Stomach (tissue), 8 donors: ENCODE measurements at regions not wholly inside any gene's neighbourhood (a gene's known extent, or its start where the extent isn't known, plus 50 kb on each side); places are given as distances from the start of the nearest gene placed in this dataset.

ENCODE experiments used
- DNase-seq, 2 donors: peaks; one replicate each; pipeline versions ENCODE4 v3.0.0 to v3.0.0-alpha.2; 2013 to 2019
- H3K27ac ChIP-seq, 5 donors: fragments of 200-600 bp in 4 of 5; sonication (generic) in 4 of 5; one replicate each; pipeline ENCODE4 v1.5.1; 2013 to 2019; ENCODE audit warnings: mild to moderate bottlenecking in 1 of 5, moderate library complexity in 1 of 5
- H3K27me3 ChIP-seq, 3 donors: fragments of 200-600 bp; sonication (generic); one replicate each; pipeline ENCODE4 v1.5.1; 2017 to 2019; ENCODE audit warnings: mixed run types in 1 of 3
- H3K36me3 ChIP-seq, 4 donors: fragments of 200-600 bp; sonication (generic); 1 replicate in 3 of 4; 2 replicates in 1 of 4; pipeline ENCODE4 v1.5.1; 2016 to 2019
- H3K4me1 ChIP-seq, 4 donors: fragments of 200-600 bp; sonication (generic); one replicate each; pipeline ENCODE4 v1.5.1; 2016 to 2019
- H3K4me3 ChIP-seq, 4 donors: fragments of 200-600 bp; sonication (generic) in 3 of 4; one replicate each; pipeline ENCODE4 v1.5.1; 2016 to 2019; ENCODE audit warnings: mild to moderate bottlenecking in 1 of 4
- H3K9me3 ChIP-seq, 4 donors: fragments of 200-600 bp; sonication (generic); one replicate each; pipeline ENCODE4 v1.5.1; 2016 to 2019
- CTCF ChIP-seq, 7 experiments: fragments of 450-650 bp in 4 of 7; fragments of 200-600 bp in 3 of 7; sonication (generic) in 3 of 7; IDR thresholded peaks; one replicate each; pipeline ENCODE4 v1.5.1; 2016 to 2019; ENCODE audit warnings: antibody characterized with exemption in 7 of 7, control low read depth in 2 of 7, mild to moderate bottlenecking in 1 of 7
- EP300 ChIP-seq: sonication (generic); formaldehyde crosslinking; IDR thresholded peaks from one replicate; pipeline ENCODE4 v1.6.1; 2017; ENCODE audit warnings: antibody characterized with exemption
- POLR2A ChIP-seq, 4 donors: fragments of 450-650 bp; IDR thresholded peaks; one replicate each; pipeline ENCODE4 v1.6.1; 2016; ENCODE audit warnings: antibody characterized with exemption in 4 of 4, control low read depth in 2 of 4, mild to moderate bottlenecking in 1 of 4, moderate library complexity in 1 of 4
- POLR2AphosphoS5 ChIP-seq, 3 donors: sonication (generic); formaldehyde crosslinking; IDR thresholded peaks; one replicate each; pipeline ENCODE4 v1.6.1; 2016; ENCODE audit warnings: antibody characterized with exemption in 3 of 3
- WGBS, 5 donors: extraction: QIAGEN DNeasy Blood & Tissue Kit in 3 of 5; methylation state at CpG; one replicate each; pipeline versions ENCODE4 v1.1.5 to v1.1.7; 2013 to 2018; 5-methylcytosine and 5-hydroxymethylcytosine counted together
- intact Hi-C: fragments of 100-400 bp; cut with DNase I; formaldehyde crosslinking; loops from one replicate; pipeline ENCODE4 v1.15.1; 2023; ENCODE audit warnings: low total_unique reads
- donor health status: healthy with polysubstance abuse.
- donor health status: Bipolar disorder and iron deficiency.
- donor health status: healthy.

- no peaks in the 10 kb centered on the region for H3K27me3 ChIP-seq
- H3K36me3 ChIP-seq, result no peaks in the 10 kb centered on the region
- TF ChIP-seq CTCF (IDR thresholded peaks at IDR 0.05) (no peak), POLR2AphosphoS5 (IDR thresholded peaks at IDR 0.05) (no peak), POLR2A (IDR thresholded peaks at IDR 0.05) (no peak), EP300 (no peak)
- H3K4me3 ChIP-seq, result no peak overlapping the region
- DNase-seq, result no peak
- no peaks in the 10 kb centered on the region for H3K4me1 ChIP-seq
- no peak overlapping the region for H3K27ac ChIP-seq
- H3K9me3 ChIP-seq, result no peaks in the 10 kb centered on the region
- WGBS, 5 donors, result 93 to 97% (median 95%) methylated on average over 7 of the region's 7 CpGs
- intact Hi-C loops, result no loop called here
These were observed 2084.5 kb upstream of the C9orf72 start for GRCh38 chr9:29657821-29658220.

DNA sequence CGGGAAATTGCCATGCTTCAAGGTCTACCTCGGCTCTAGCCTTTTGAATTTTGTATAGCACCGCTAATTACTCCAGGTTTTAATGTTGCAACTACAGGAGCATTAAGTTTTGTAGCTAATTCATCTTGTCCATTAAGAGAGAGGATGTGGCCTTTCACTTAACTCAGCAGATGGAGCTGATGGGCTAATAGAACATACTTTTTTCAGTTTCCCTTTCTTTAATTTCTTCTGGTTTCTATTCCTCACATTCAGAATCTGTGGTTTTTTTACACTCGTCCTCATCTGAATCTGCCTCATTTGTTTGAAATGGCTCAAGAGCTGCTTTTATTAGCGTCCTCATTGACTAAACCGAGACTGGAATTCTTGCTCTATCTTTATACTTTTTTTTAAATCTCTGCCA is 2085.7 kb upstream of the C9orf72 start:
- intact Hi-C loops, result no loop called here
- 87 to 94% (median 91%) methylated on average over 6 of the region's 6 CpGs for WGBS, 5 donors
- TF ChIP-seq CTCF (IDR thresholded peaks at IDR 0.05) (no peak), POLR2AphosphoS5 (IDR thresholded peaks at IDR 0.05) (no peak), POLR2A (IDR thresholded peaks at IDR 0.05) (no peak), EP300 (no peak)

GRCh38 chr9:29659736-29660135 is 2086.5 kb upstream of the C9orf72 start:
- TF ChIP-seq CTCF (IDR thresholded peaks at IDR 0.05) (no peak), EP300 (no peak), POLR2AphosphoS5 (IDR thresholded peaks at IDR 0.05) (no peak), POLR2A (IDR thresholded peaks at IDR 0.05) (no peak)
- 72 to 85% (median 78%) methylated on average over 4 of the region's 4 CpGs for WGBS, 5 donors
- intact Hi-C loops, result loop anchor here (10.0 kb wide), 1 partner anchor 65 kb away; no protein-coding TSS in a partner anchor

More for the DNA sequence above, 2085.7 kb upstream of the C9orf72 start:
- Histone ChIP-seq H3K27ac (no peak overlapping the region), H3K4me3 (no peak overlapping the region), H3K27me3 (no peaks in the 10 kb centered on the region), H3K9me3 (no peaks in the 10 kb centered on the region), H3K36me3 (no peaks in the 10 kb centered on the region), H3K4me1 (no peaks in the 10 kb centered on the region)
- no peak for DNase-seq

GRCh38 chr9:29668732-29669131 is 2095.5 kb upstream of the C9orf72 start:
- intact Hi-C loops, result loop anchor here (10.0 kb wide), 1 partner anchor 56 kb away; no protein-coding TSS in a partner anchor
- no peaks in the 10 kb centered on the region for H3K4me1 ChIP-seq
- no peak overlapping the region for H3K4me3 ChIP-seq
- no peaks in the 10 kb centered on the region for H3K36me3 ChIP-seq
- no peak for TF ChIP-seq POLR2A (IDR thresholded peaks at IDR 0.05)
- TF ChIP-seq POLR2AphosphoS5 (IDR thresholded peaks at IDR 0.05), result no peak
- no peak for TF ChIP-seq CTCF (IDR thresholded peaks at IDR 0.05)
- no peak for TF ChIP-seq EP300
- no peaks in the 10 kb centered on the region for H3K27me3 ChIP-seq
- no peak for DNase-seq
- H3K9me3 ChIP-seq, result no peaks in the 10 kb centered on the region
- WGBS, 5 donors, result 28 to 87% (median 76%) methylated on average over 1 of the region's 1 CpG
- no peak overlapping the region for H3K27ac ChIP-seq

More at GRCh38 chr9:29659736-29660135, 2086.5 kb upstream of the C9orf72 start:
- no peaks in the 10 kb centered on the region for H3K36me3 ChIP-seq
- H3K9me3 ChIP-seq, result no peaks in the 10 kb centered on the region
- no peak overlapping the region for H3K4me3 ChIP-seq
- H3K27me3 ChIP-seq, result no peaks in the 10 kb centered on the region
- no peaks in the 10 kb centered on the region for H3K4me1 ChIP-seq
- DNase-seq, result no peak
- H3K27ac ChIP-seq, result no peak overlapping the region
